HEK293T (cell line): ENCODE measurements at regions not wholly inside any gene's neighbourhood (a gene's known extent, or its start where the extent isn't known, plus 50 kb on each side); places are given as distances from the start of the nearest gene placed in this dataset.

ENCODE experiments used
- BHLHE40 ChIP-seq: fragments of 450-650 bp; IDR thresholded peaks from 2 replicates; pipeline ENCODE4 v1.6.1; 2016; ENCODE audit warnings: mild to moderate bottlenecking, moderate library complexity, borderline replicate concordance
- FOXA1 ChIP-seq: fragments of 450-650 bp; IDR thresholded peaks from 2 replicates; pipeline ENCODE4 v1.6.1; 2016; ENCODE audit warnings: mild to moderate bottlenecking
- FOXM1 ChIP-seq: fragments of 450-650 bp; IDR thresholded peaks from 2 replicates; pipeline ENCODE4 v1.6.1; 2017; ENCODE audit warnings: mild to moderate bottlenecking, borderline replicate concordance
- NFRKB ChIP-seq: fragments of 450-650 bp; IDR thresholded peaks from 2 replicates; pipeline ENCODE4 v1.6.1; 2016; ENCODE audit warnings: mild to moderate bottlenecking, moderate library complexity
- TARDBP ChIP-seq: fragments of 450-650 bp; IDR thresholded peaks from 2 replicates; pipeline ENCODE4 v1.6.1; 2016
- TF ChIP-seq, protein P1 (sequence below): fragments of 450-650 bp; IDR thresholded peaks from 2 replicates; pipeline ENCODE4 v1.6.1; 2016

DNA sequence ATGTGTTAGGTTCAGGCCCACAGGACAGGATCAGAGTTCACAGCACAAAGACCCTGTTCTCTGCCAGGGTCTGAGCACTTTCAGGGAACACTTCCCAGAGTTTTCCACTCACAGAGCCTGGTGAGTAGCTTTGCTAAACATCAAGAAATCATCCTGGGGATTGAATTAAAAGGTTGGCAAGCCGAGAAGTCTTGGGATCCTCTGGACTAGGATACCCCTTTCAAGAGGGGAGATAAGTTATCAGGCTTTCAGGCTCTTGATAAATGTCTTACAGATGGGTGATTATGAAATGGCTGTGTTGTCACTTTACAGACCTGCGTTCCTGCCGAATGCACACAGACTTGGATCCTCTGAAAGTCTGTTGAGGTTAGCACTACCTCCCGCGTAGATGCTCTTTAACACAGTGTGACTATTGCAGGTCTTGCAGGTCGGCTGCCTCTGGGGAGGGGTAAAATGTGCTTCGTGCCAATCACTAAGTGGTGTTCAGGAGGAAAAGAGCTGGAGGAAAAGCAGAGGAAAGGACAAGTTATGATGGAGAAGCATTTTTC lies 473.5 kb upstream of the AKR1E2 start:
- TF ChIP-seq FOXM1 (no peak), BHLHE40 (no peak), TARDBP (no peak), NFRKB (no peak), FOXA1 (no peak)
- TF ChIP-seq, protein P1, sequence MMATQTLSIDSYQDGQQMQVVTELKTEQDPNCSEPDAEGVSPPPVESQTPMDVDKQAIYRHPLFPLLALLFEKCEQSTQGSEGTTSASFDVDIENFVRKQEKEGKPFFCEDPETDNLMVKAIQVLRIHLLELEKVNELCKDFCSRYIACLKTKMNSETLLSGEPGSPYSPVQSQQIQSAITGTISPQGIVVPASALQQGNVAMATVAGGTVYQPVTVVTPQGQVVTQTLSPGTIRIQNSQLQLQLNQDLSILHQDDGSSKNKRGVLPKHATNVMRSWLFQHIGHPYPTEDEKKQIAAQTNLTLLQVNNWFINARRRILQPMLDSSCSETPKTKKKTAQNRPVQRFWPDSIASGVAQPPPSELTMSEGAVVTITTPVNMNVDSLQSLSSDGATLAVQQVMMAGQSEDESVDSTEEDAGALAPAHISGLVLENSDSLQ: no peak
